ENCODE measurements at regions not wholly inside any gene's neighbourhood (a gene's known extent, or its start where the extent isn't known, plus 50 kb on each side); places are given as distances from the start of the nearest gene placed in this dataset.

DNA sequence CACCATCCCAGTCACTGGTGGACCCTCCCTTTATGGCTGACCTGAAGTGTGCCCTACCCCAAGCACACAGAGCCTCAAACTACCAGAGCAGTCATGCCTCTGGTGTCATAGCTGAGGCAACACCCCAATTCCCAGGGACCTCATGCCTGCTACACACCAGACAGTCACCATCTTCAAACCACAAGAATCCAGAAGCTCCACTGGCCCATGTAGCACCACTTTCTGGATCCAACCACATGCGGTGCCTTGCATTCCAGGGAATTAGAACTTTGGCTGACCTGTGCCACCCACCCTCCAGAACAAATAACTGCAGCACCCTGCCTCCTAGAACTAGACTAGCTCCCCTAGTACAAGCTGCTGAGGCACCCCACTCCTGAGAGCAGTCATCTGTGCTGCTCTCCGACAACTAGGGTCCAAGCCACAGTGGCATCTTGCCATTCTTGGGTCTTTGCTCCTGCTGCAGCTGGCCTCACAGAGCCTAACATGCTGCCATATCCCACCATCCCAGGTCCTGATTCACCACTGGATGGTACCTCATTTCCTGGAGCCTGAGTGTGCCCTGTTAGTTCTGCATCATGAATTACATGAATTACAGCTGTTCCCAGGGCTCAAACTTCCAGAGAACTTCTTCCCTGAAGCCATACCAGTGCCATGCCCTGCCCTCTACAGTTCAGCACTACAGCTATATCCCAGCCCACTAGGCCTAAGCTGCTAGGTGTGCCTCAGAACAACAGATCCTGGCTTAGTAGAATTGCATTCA, 243.8 kb upstream of the CHST9 start:
- BruUV-seq (replicated peaks): no TSS peak
- Histone ChIP-seq H3K4me1 (ENCODE audit: control insufficient read depth, insufficient read depth, low read length) (no peaks in the 10 kb centered on the region), H3K9ac (ENCODE audit: control insufficient read depth, insufficient read depth, low read length) (no peak overlapping the region), H2AFZ (ENCODE audit: control insufficient read depth, low read depth, low read length) (no peak overlapping the region), H3K4me2 (ENCODE audit: control insufficient read depth, insufficient read depth) (no peak overlapping the region), H3K36me3 (ENCODE audit: control insufficient read depth in 2 of 2, insufficient read depth in 2 of 2, low read length in 1 of 2) (no peaks in the 10 kb centered on the region), H3K79me2 (ENCODE audit: control insufficient read depth, insufficient read depth, low read length) (no peaks in the 10 kb centered on the region), H3K4me3 (no peak overlapping the region), H3K27me3 (replicated peaks in 1 of 2; ENCODE audit: control insufficient read depth in 2 of 2, insufficient read depth in 2 of 2, low read length in 1 of 2) (no peaks in the 10 kb centered on the region), H4K20me1 (ENCODE audit: control insufficient read depth, insufficient read depth) (no peaks in the 10 kb centered on the region), H3K9me3 (replicated peaks; ENCODE audit: control insufficient read depth, insufficient read depth, low read length) (no peaks in the 10 kb centered on the region), H3K27ac (ENCODE audit: control insufficient read depth, insufficient read depth) (no peak overlapping the region)
- SMC1A ChIA-PET (ENCODE audit: uncharacterized antibody, unreplicated experiment): no interaction called here
- 29% methylated on average over 2 of the region's 2 CpGs for WGBS (ENCODE audit: insufficient coverage, insufficient replicate concordance, low lambda C conversion rate, missing lambda C conversion rate)
- FAIRE-seq (no peak), ATAC-seq (no peak), DNase-seq (ENCODE audit: low read depth, low spot score) (no peak)
- POLR2A ChIA-PET: no interaction called here
- CTCF ChIA-PET: no interaction called here
- intact Hi-C loops (cut with micrococcal nuclease; ENCODE audit: unreplicated experiment): no loop called here
- RAD21 ChIA-PET (ENCODE audit: unreplicated experiment): interaction anchor here (1.0 kb wide), 2 partner anchors 63 to 65 kb away, joined by 3 to 6 read pairs; no protein-coding TSS in a partner anchor
- in situ Hi-C loops (cut with MboI): no loop called here
- TF ChIP-seq POU2F2 (IDR thresholded peaks at IDR 0.05; ENCODE audit: borderline replicate concordance, low read depth, low read length) (no peak), POLR2AphosphoS2 (IDR thresholded peaks at IDR 0.05; ENCODE audit: low read depth, low read length) (no peak), POLR2AphosphoS5 (IDR thresholded peaks at IDR 0.05; ENCODE audit: low read length) (no peak), ZBTB40 (IDR thresholded peaks at IDR 0.05; ENCODE audit: borderline replicate concordance) (no peak), EP300 (IDR thresholded peaks at IDR 0.05; ENCODE audit: borderline replicate concordance in 1 of 2, control insufficient read depth in 1 of 2, low read depth in 2 of 2, low read length in 2 of 2) (no peak), RBBP5 (conservative IDR thresholded peaks at IDR 0.05) (no peak), TCF12 (IDR thresholded peaks at IDR 0.05; ENCODE audit: low read depth, low read length) (no peak), MYC (IDR thresholded peaks at IDR 0.05; ENCODE audit: insufficient read depth, insufficient read length, insufficient replicate concordance, low read length, severe bottlenecking) (no peak), CBX3 (IDR thresholded peaks at IDR 0.05; ENCODE audit: borderline replicate concordance, low read depth) (no peak), HDGF (IDR thresholded peaks at IDR 0.05) (no peak)

Data from GM12878 (cell line).